ENCODE measurements at regions not wholly inside any gene's neighbourhood (a gene's known extent, or its start where the extent isn't known, plus 50 kb on each side); places are given as distances from the start of the nearest gene placed in this dataset.

DNA sequence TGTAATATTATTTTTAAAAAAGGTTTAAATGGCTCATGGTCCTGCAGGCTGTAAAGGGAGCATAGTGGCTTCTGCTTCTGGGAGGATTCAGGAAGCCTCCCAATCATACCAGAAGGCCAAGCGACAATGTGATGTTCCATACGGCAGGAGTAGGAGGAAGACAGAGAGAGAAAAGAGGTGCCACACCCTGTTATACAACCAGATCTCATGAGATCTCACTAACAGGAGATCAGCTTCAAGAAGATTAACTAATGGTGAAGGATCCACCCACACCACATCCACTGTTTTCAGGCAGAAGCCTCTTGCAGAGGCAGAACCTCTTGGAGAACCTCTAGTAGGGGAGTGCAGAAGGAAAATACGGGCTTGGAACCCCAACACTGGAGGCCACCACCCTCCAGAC lies 103.9 kb upstream of the TEKT4 start:
- TF ChIP-seq, protein P1, sequence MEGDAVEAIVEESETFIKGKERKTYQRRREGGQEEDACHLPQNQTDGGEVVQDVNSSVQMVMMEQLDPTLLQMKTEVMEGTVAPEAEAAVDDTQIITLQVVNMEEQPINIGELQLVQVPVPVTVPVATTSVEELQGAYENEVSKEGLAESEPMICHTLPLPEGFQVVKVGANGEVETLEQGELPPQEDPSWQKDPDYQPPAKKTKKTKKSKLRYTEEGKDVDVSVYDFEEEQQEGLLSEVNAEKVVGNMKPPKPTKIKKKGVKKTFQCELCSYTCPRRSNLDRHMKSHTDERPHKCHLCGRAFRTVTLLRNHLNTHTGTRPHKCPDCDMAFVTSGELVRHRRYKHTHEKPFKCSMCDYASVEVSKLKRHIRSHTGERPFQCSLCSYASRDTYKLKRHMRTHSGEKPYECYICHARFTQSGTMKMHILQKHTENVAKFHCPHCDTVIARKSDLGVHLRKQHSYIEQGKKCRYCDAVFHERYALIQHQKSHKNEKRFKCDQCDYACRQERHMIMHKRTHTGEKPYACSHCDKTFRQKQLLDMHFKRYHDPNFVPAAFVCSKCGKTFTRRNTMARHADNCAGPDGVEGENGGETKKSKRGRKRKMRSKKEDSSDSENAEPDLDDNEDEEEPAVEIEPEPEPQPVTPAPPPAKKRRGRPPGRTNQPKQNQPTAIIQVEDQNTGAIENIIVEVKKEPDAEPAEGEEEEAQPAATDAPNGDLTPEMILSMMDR (IDR thresholded peaks at IDR 0.05) = no peak
- TF ChIP-seq EZH2 (IDR thresholded peaks at IDR 0.05; ENCODE audit: borderline replicate concordance, insufficient read depth, low read depth, low read length, poor library complexity, severe bottlenecking) = no peak
